ENCODE measurements at regions not wholly inside any gene's neighbourhood (a gene's known extent, or its start where the extent isn't known, plus 50 kb on each side); places are given as distances from the start of the nearest gene placed in this dataset.

DNA sequence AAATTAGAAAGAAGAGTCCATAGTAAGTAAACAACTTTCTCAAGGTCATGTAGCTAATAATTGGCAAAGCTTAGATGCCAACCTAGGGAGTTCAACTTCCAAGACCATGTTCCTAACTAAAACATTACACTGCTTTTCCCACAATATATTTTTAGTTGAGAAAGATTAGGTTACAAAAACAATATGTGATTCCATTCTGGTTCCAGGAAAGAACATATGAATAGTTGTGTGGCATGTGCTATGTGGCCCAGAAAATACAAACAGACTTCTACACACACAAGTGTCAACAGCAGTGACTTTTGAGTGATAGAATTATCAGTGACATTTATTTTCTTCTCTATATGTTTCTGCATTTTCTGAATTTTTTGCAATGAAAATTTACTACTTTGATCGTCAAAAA is 62.7 kb upstream of the EDNRA start:
- peaks cover 0 to 4% (median 0%) of the 10 kb centered on the region in 4 donors for H3K4me1 ChIP-seq
- 81 to 90% (median 84%) methylated on average over 1 of the region's 1 CpG for WGBS, 5 donors
- H3K9me3 ChIP-seq = no peaks in the 10 kb centered on the region
- TF ChIP-seq EP300 (IDR thresholded peaks at IDR 0.05) (no peak), POLR2AphosphoS5 (IDR thresholded peaks at IDR 0.05) (no peak), POLR2A (IDR thresholded peaks at IDR 0.05) (no peak)
- TF ChIP-seq, protein P1, sequence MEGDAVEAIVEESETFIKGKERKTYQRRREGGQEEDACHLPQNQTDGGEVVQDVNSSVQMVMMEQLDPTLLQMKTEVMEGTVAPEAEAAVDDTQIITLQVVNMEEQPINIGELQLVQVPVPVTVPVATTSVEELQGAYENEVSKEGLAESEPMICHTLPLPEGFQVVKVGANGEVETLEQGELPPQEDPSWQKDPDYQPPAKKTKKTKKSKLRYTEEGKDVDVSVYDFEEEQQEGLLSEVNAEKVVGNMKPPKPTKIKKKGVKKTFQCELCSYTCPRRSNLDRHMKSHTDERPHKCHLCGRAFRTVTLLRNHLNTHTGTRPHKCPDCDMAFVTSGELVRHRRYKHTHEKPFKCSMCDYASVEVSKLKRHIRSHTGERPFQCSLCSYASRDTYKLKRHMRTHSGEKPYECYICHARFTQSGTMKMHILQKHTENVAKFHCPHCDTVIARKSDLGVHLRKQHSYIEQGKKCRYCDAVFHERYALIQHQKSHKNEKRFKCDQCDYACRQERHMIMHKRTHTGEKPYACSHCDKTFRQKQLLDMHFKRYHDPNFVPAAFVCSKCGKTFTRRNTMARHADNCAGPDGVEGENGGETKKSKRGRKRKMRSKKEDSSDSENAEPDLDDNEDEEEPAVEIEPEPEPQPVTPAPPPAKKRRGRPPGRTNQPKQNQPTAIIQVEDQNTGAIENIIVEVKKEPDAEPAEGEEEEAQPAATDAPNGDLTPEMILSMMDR (IDR thresholded peaks at IDR 0.05) = no peak
- H3K27me3 ChIP-seq = no peaks in the 10 kb centered on the region
- no peak for DNase-seq
- H3K36me3 ChIP-seq = no peaks in the 10 kb centered on the region
- intact Hi-C loops (cut with DNase I; ENCODE audit: low total_unique reads) = no loop called here
- no peak overlapping the region for H3K27ac ChIP-seq
- H3K4me3 ChIP-seq = no peak overlapping the region

DNA sequence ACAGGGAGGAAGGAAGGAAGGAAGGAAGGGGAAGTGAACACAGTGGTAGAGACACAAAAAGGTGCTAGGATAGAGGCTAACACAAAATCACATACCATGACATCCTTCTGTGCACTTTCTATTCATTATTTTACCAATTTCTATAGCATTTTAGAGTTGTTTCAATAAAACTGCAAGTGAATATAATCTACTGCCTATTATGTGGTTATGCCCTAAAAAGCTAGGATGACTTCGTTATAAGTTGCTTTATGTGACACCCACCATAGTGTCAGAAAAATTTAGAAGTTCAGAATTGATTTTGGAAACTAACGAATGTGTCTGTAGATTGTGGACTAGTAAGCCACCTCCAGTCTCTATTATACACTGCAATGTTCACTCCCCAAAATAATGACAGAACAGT is 59.4 kb upstream of the EDNRA start:
- H3K9me3 ChIP-seq = no peaks in the 10 kb centered on the region
- intact Hi-C loops (cut with DNase I; ENCODE audit: low total_unique reads) = no loop called here
- no peaks in the 10 kb centered on the region for H3K27me3 ChIP-seq
- H3K4me1 ChIP-seq = peaks cover 0 to 4% (median 0%) of the 10 kb centered on the region in 4 donors
- no peak overlapping the region for H3K4me3 ChIP-seq
- WGBS, 5 donors = 77 to 93% (median 84%) methylated on average over 2 of the region's 2 CpGs
- TF ChIP-seq, protein P1 (IDR thresholded peaks at IDR 0.05) = no peak
- TF ChIP-seq EP300 (IDR thresholded peaks at IDR 0.05) (no peak), POLR2A (IDR thresholded peaks at IDR 0.05) (no peak), POLR2AphosphoS5 (IDR thresholded peaks at IDR 0.05) (no peak)
- no peak overlapping the region for H3K27ac ChIP-seq
- DNase-seq = no peak
- no peaks in the 10 kb centered on the region for H3K36me3 ChIP-seq

- WGBS, 5 donors = 34 to 75% (median 41%) methylated on average over 4 of the region's 4 CpGs
- intact Hi-C loops (cut with DNase I; ENCODE audit: low total_unique reads) = no loop called here
- no peak for DNase-seq
- no peak overlapping the region for H3K27ac ChIP-seq
- no peaks in the 10 kb centered on the region for H3K27me3 ChIP-seq
- H3K9me3 ChIP-seq = no peaks in the 10 kb centered on the region
- peaks cover 0 to under 1% (median 0%) of the 10 kb centered on the region in 4 donors for H3K4me1 ChIP-seq
- no peak for TF ChIP-seq POLR2A (IDR thresholded peaks at IDR 0.05)
- no peak for TF ChIP-seq EP300 (IDR thresholded peaks at IDR 0.05)
- no peak for TF ChIP-seq POLR2AphosphoS5 (IDR thresholded peaks at IDR 0.05)
- TF ChIP-seq, protein P1 (IDR thresholded peaks at IDR 0.05) = no peak
- no peak overlapping the region for H3K4me3 ChIP-seq
- no peaks in the 10 kb centered on the region for H3K36me3 ChIP-seq
Measured at GRCh38 chr4:147423229-147423628, 57.7 kb upstream of the EDNRA start.

- WGBS, 5 donors = 93 to 98% (median 95%) methylated on average over 1 of the region's 1 CpG
- no peak overlapping the region for H3K4me3 ChIP-seq
- no peak overlapping the region for H3K27ac ChIP-seq
- intact Hi-C loops (cut with DNase I; ENCODE audit: low total_unique reads) = no loop called here
- no peak for DNase-seq
- no peaks in the 10 kb centered on the region for H3K36me3 ChIP-seq
- H3K27me3 ChIP-seq = no peaks in the 10 kb centered on the region
- H3K4me1 ChIP-seq = no peaks in the 10 kb centered on the region
- no peaks in the 10 kb centered on the region for H3K9me3 ChIP-seq
- TF ChIP-seq POLR2A (IDR thresholded peaks at IDR 0.05) (no peak), POLR2AphosphoS5 (IDR thresholded peaks at IDR 0.05) (no peak), EP300 (IDR thresholded peaks at IDR 0.05) (no peak)
- TF ChIP-seq, protein P1 (IDR thresholded peaks at IDR 0.05) = no peak
Measured at GRCh38 chr4:147425019-147425418, 55.9 kb upstream of the EDNRA start.
